ENCODE measurements at regions not wholly inside any gene's neighbourhood (a gene's known extent, or its start where the extent isn't known, plus 50 kb on each side); places are given as distances from the start of the nearest gene placed in this dataset.
"Not testable (repeated sequence)": the region's sequence is repeated elsewhere in the genome, so short reads cannot be mapped to it uniquely, and the experiment has no call there.

- DNase-seq (ENCODE audit: low spot score) = no peak
Measured at GRCh38 chr1:118461154-118461553, 276.1 kb upstream of the SPAG17 start.

- DNase-seq (ENCODE audit: low spot score) = no peak
Measured at GRCh38 chr1:118459871-118460270, 274.8 kb upstream of the SPAG17 start.

DNA sequence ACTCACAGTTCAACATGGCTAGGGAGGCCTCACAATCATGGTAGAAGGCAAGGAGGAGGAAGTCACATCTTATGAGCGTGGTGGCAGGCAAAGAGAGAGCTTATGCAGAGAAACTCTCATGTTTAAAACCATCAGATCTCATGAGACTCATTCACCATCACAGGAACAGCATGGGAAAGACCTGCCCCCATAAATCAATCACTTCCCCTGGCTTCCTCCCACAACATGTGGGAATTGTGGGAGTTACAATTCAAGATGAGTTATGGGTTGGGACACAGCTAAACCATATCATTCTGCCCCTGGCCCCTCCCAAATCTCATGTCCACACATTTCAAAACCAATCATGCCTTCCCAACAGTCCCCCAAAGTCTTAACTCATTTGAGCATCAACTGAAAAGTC is 268.8 kb upstream of the SPAG17 start:
- not testable (repeated sequence) for DNase-seq (ENCODE audit: low spot score)

- no peak for DNase-seq (ENCODE audit: low spot score)
Measured at GRCh38 chr1:118445156-118445555, 260.1 kb upstream of the SPAG17 start.

DNA sequence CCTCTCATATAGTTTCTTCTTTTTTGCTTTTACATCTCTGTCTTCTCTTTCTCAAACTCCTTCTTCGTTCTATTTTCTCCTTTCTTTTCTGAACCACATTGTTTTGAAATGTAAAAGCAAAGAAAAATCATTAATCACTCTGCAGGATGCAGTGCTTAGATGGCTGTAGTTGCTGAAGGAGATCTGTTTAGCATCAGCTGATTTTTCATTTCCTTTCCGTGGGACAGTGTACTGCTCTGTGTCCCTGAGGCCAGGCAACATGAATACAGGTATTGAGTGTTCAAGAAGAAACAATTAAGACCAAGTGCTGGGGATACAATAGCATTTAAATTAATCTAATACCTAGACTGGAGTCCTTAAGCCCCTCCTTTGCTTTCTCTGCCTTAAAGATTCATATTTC is 257.2 kb upstream of the SPAG17 start:
- DNase-seq (ENCODE audit: low spot score) = no peak

GRCh38 chr1:118437664-118438063 is 252.6 kb upstream of the SPAG17 start:
- no peak for DNase-seq (ENCODE audit: low spot score)

DNA sequence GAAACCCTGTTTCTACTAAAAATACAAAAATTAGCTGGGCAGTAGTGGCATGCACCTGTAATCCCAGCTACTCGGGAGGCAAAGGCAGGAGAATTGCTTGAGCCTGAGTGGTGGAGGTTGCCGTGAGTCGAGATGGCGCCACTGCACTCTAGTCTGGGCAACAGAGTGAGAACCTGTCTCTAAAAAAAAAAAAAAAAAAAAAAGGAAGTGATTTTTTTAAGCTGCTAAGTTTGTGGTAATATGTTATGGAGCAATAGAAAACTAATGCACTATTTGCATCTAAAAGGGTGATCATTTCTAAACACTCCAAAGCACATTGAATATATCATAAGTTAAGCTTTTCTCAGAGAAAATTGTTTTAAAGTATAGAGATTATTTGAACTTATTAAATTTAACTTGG is 244.8 kb upstream of the SPAG17 start:
- DNase-seq (ENCODE audit: low spot score) = no peak

DNA sequence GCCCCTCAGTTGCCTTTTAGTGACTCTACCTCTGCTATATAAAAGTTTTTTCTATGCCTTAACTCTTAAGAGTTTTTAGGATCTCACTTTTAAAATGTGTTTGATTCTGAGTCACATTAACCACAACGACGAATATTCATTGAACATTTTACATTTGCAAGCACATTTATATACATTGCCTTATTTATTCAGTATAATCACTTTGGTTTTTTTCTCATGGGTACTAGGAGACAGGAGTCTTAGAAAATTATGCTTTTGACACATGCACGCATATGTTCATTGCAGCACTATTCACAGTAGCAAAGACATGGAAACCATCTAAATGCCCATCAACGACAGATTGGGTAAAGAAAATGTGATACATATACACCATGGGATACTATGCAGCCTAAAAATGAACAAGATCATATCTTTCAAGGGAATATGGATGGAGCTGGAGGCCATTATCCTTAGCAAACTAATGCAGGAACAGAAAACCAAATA is 236.9 kb upstream of the SPAG17 start:
- DNase-seq (ENCODE audit: low spot score) = no peak

GRCh38 chr1:118404024-118404423 is 219.0 kb upstream of the SPAG17 start:
- DNase-seq (ENCODE audit: low spot score) = no peak

DNA sequence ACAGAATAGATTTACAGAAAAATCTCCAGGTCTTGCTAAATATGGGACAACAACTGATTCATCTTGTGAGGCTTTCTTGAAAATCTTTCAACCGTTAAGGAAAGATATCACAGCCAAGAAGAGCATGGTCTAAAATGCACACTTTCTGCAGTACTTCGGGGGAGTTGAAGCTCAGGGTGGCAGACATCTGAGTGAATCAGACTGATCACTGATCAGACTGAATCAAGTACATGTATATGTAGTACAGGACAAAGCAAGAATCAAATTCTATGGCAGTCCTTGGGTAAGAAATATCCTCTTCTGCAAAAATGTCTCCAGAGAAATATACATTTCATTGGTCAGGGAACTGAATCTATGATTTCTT is 212.4 kb upstream of the SPAG17 start:
- DNase-seq (ENCODE audit: low spot score) = no peak

DNA sequence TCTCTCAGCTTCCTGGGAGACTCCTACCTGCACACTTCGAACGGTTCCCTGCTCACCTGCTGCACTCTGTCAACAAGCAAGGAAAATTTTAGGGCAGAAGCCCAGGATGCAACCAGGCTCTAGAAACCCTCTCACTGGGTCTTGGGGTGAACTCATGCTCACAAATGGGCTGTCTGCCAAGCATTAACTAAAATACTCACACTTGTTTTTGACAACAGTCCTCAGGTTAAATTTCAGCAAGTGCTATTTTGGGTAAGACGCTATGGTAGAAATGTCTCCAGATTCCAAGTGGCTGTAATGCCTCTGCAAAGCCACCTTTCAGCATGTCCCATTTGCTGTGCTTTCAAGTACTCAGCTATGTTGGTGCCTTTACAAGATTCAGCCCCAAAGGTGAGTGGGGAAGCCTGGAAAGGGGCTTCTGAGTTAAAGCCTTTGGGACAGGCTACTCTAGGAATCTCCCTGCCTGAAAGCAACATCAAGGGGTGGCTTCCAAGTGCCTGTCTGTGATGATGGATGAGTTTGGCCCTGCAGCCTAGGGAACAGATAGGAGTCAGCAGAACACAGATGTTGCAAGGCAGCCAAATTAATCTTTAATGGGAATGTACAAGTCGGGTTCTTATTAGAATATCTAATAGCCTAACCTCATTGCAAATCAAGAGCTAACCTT is 211.9 kb upstream of the SPAG17 start:
- DNase-seq (ENCODE audit: low spot score) = no peak

DNA sequence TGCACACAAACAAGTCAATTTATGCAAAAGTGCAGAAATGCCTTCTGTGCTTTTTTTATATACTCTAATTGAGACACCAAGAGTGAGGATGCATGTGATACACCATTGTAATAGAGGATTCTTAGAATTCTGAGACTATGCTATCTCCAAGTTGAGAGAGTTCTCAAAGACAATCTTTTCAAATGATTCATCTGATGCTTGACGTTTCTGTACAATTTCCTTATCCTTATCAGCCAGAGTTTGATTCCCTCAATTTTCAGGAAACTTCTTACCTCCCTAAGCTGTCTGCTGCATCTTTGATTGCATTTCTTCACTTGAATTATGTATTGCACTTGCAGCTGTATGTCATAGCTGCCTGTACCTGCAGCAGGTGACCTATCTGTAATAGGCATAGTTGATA is 211.3 kb upstream of the SPAG17 start:
- DNase-seq (ENCODE audit: low spot score) = no peak

GRCh38 chr1:118395430-118395991 is 210.5 kb upstream of the SPAG17 start:
- DNase-seq (ENCODE audit: low spot score) = no peak

- no peak for DNase-seq (ENCODE audit: low spot score)
Measured at GRCh38 chr1:118390955-118391354, 205.9 kb upstream of the SPAG17 start.

DNA sequence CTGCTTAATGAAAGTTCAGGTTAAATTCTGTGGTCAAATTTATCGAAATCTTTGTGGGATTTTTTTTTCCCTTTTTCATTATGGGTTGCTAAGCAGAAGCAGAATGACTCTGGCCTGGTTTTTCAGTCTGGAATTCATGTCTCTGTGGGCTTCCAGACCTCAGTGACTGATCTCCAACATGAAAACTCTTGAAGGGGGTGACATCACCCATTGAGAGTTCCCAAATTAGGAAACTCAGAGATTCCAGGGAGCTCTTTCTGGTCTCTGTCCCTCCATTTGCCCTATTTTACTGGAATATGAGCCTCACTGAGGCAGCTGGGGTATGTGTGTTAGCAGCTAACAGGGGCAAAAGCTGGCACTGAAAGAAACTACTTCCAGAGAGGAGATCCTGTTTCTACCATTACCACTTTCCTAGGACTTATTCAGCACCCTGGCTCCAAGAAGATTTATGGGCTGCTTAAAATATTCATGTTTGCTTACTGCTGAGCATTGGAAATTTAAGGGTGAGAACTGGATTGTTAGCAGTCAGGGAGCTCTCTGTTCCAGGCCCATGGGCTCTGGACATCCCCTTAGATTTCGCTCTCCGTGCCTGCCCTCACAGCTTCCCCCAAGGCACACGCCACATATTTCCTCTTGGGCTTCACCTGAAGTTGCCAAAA is 203.4 kb upstream of the SPAG17 start:
- no peak for DNase-seq (ENCODE audit: low spot score)

DNA sequence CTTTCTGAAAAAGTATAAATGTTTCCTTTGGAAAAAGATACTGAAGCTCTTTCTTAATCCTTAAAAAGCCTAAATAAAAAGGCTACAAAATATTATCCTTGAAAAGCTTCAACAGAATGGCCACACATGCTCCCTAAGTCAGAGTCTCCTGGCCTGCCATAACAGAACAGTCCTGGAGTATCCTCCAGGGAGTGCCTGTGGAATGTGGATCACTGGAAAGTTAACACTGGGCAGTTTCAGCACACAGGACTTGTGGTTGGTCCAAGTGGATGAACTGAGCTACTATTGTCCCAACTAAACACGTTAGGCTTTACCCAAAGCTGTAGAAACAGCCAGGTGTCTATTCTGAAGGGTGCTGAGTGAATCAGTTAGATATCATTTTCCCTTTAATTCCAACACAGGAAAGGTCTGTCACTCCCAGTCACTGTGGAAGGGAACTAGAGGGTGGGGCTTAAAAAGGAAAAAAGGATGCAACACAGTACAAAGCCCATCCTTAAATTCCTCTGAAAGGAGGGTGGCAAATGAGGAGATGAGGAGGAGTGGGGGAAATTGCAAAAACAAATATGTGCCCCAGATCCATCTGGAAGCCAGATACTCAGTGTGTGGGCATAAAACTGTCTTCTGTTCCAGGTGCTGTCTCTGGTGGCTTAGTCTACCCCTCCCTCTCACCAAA is 196.3 kb upstream of the SPAG17 start:
- DNase-seq (ENCODE audit: low spot score) = no peak

DNA sequence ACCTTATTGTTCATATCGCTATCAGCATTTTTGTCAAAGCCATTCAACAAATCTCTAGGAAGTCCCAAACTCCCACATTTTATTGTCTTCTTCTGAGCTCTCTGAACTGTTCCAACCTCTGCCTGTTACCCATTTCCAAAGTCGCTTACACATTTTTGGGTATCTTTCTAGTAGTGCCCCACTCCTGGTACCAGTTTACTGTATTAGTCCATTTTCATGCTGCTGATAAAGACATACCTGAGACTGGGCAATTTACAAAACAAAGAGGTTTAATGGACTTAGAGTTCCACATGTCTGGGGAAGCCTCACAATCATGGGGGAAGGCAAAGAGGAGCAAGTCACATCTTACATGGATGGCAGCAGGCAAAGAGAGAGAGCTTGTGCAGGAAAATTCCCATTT is 192.2 kb upstream of the SPAG17 start:
- not testable (repeated sequence) for DNase-seq (ENCODE audit: low spot score)

- DNase-seq (ENCODE audit: low spot score) = no peak
Measured at GRCh38 chr1:118371612-118372011, 186.6 kb upstream of the SPAG17 start.

GRCh38 chr1:118370861-118371260 is 185.8 kb upstream of the SPAG17 start:
- DNase-seq (ENCODE audit: low spot score) = no peak

DNA sequence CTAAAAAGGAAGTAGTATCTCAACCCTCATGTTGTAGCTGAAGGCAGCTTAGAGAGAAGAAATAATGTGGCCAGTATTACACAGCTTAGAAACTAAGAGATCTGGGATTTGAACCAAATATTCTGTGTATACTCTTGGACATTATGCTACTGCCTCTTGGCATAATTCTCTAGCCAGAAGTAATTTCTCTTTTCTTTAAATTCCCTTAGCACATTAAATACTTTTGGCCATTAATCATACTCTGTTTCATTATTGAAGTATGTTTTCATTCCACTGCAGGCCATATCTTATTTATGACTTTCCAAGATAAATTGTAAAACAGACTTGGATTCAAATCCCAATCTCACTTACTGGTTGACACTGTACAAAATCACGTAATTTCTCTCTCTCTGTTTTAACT is 181.3 kb upstream of the SPAG17 start:
- DNase-seq (ENCODE audit: low spot score) = no peak

- DNase-seq (ENCODE audit: low spot score) = no peak
Measured at GRCh38 chr1:118364882-118365281, 179.9 kb upstream of the SPAG17 start.

DNA sequence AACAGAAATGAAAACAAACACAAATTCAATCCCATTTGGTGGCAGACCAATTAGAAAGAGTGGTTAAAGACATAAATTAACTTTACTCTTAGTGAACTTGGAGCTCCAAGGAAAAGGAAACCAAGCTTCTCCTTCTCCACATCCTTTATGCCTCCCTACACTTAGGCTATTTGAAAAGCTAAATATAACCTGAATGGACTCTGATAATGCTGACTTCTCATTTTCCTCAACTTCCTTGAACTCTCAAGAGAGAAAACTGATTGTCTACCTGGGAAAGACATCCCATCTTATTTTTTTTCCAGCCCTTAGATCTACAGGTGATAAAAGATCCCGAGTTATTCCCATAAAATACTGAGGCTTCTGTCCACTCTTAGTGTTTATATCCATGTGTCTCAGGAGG is 178.4 kb upstream of the SPAG17 start:
- no peak for DNase-seq (ENCODE audit: low spot score)

GRCh38 chr1:118360817-118361216 is 175.8 kb upstream of the SPAG17 start:
- DNase-seq (ENCODE audit: low spot score) = peak; percentile 81
